Naive thymus-derived CD4-positive, alpha-beta T cell (primary cell): ENCODE measurements at regions not wholly inside any gene's neighbourhood (a gene's known extent, or its start where the extent isn't known, plus 50 kb on each side); places are given as distances from the start of the nearest gene placed in this dataset.

Source experiments
- ATAC-seq: fragments of 150-1000 bp; cut with Tn5 transposase; 2 replicates; pipeline ENCODE4 v1.10.0; 2021; ENCODE audit warnings: mild to moderate bottlenecking, moderate library complexity
- CTCF ChIA-PET: fragments of 350-600 bp; sonication (Branson Sonifier 250); formaldehyde crosslinking; loops from one replicate; lab custom pipeline; 2021; ENCODE audit warnings: antibody characterized with exemption; lab: Charles Lee
- POLR2A ChIA-PET: fragments of 350-600 bp; sonication (Branson Sonifier 250); formaldehyde crosslinking; loops from one replicate; lab custom pipeline; 2021; ENCODE audit warnings: antibody characterized with exemption, inconsistent platforms; lab: Charles Lee
- DNase-seq, 9 donors: peaks; one replicate each; pipeline versions ENCODE4 v3.0.0 to v3.0.0-alpha.2; 2020 to 2022; ENCODE audit warnings: mixed read lengths in 1 of 9
- H3K27ac ChIP-seq: one replicate; pipeline ENCODE4 v1.7.0; 2013; ENCODE audit warnings: mild to moderate bottlenecking, low read depth, low read length, moderate library complexity
- H3K27me3 ChIP-seq, 2 donors: one replicate each; pipeline ENCODE4 v1.7.0; 2013; ENCODE audit warnings: low read length in 2 of 2, mild to moderate bottlenecking in 2 of 2, moderate library complexity in 2 of 2; ENCODE audit not compliant: control insufficient read depth in 2 of 2, insufficient read depth in 2 of 2
- H3K36me3 ChIP-seq, 3 experiments: 1 replicate in 2 of 3; 2 replicates in 1 of 3; pipeline ENCODE4 v1.7.0; 2013; ENCODE audit warnings: low read length in 3 of 3, mild to moderate bottlenecking in 3 of 3, moderate library complexity in 1 of 3; ENCODE audit not compliant: insufficient read depth in 3 of 3, control insufficient read depth in 2 of 3
- H3K4me1 ChIP-seq, 2 donors: one replicate each; pipeline ENCODE4 v1.7.0; 2013; ENCODE audit warnings: low read length in 2 of 2, mild to moderate bottlenecking in 2 of 2, moderate library complexity in 1 of 2; ENCODE audit not compliant: control insufficient read depth in 2 of 2, insufficient read depth in 2 of 2
- H3K4me3 ChIP-seq: 2 replicates; pipeline ENCODE4 v1.7.0; 2013; ENCODE audit warnings: mild to moderate bottlenecking, low read length
- H3K9me3 ChIP-seq, 3 experiments: 1 replicate in 2 of 3; 2 replicates in 1 of 3; pipeline ENCODE4 v1.7.0; 2013; ENCODE audit warnings: low read length in 3 of 3; ENCODE audit not compliant: control insufficient read depth in 2 of 3
- H3K27ac Mint-ChIP-seq, 9 donors: one replicate each; pipeline ENCODE4 v1.8.0; 2020 to 2022; ENCODE audit warnings: mixed read lengths in 9 of 9, mild to moderate bottlenecking in 8 of 9, moderate library complexity in 5 of 9, inconsistent platforms in 2 of 9
- H3K27me3 Mint-ChIP-seq, 5 donors: one replicate each; pipeline ENCODE4 v1.8.0; 2021 to 2022; ENCODE audit warnings: mixed read lengths in 5 of 5, mild to moderate bottlenecking in 1 of 5
- H3K36me3 Mint-ChIP-seq, 5 donors: one replicate each; pipeline ENCODE4 v1.8.0; 2020 to 2022; ENCODE audit warnings: mixed read lengths in 5 of 5, mild to moderate bottlenecking in 3 of 5, inconsistent platforms in 1 of 5
- H3K4me1 Mint-ChIP-seq, 7 donors: one replicate each; pipeline ENCODE4 v1.8.0; 2020 to 2022; ENCODE audit warnings: mixed read lengths in 7 of 7, mild to moderate bottlenecking in 3 of 7, inconsistent platforms in 1 of 7
- H3K4me3 Mint-ChIP-seq, 10 donors: one replicate each; pipeline ENCODE4 v1.8.0; 2020 to 2022; ENCODE audit warnings: mild to moderate bottlenecking in 10 of 10, mixed read lengths in 10 of 10, moderate library complexity in 6 of 10, inconsistent platforms in 2 of 10
- H3K9me3 Mint-ChIP-seq, 11 donors: one replicate each; pipeline ENCODE4 v1.8.0; 2020 to 2022; ENCODE audit warnings: mixed read lengths in 11 of 11, mild to moderate bottlenecking in 4 of 11, inconsistent platforms in 1 of 11, moderate library complexity in 1 of 11
- intact Hi-C, 2 donors: fragments of 100-400 bp; cut with micrococcal nuclease; formaldehyde crosslinking; loops; one replicate each; pipeline ENCODE4 v1.15.1; 2023

DNA sequence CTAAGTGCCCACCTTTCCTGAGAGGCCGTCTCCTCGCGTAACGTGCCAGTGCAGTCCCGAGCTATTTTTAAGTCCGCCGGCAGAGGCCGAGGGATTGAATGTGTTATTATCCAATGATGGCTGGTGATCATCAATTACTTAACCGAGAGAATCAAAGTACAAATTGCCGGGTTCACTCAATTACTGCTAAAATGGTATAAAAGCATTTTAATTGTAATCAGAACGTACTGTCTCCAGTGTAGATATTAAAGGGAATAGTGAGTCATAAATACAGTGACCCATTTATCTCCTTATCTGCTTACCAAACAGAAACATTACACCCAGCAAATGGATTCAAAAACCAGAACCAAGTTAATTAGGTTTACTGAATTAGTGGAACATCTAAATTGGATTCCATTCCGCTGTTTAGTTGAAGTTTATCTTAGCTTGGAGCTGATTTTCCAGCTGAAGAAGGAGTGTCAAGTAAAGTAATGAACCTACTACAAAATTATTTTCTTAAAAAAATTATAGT is 334.9 kb downstream of the BRD1 start:
- DNase-seq: no peak
- Histone ChIP-seq H3K4me1 (no peaks in the 10 kb centered on the region), H3K36me3 (no peaks in the 10 kb centered on the region), H3K27me3 (no peaks in the 10 kb centered on the region), H3K4me3 (no peak overlapping the region), H3K9me3 (no peaks in the 10 kb centered on the region), H3K27ac (no peak overlapping the region)
- Mint-ChIP-seq H3K36me3 (peaks cover 0 to 8% (median 5%) of the 10 kb centered on the region in 5 donors), H3K4me3 (no peak overlapping the region), H3K27ac (no peak overlapping the region), H3K4me1 (peaks cover 0 to 2% (median 0%) of the 10 kb centered on the region in 7 donors), H3K27me3 (no peaks in the 10 kb centered on the region), H3K9me3 (peaks cover 0 to 4% (median 0%) of the 10 kb centered on the region in 11 donors)
- CTCF ChIA-PET: no interaction called here
- ATAC-seq: no peak
- POLR2A ChIA-PET: no interaction called here
- intact Hi-C loops: no loop called here

DNA sequence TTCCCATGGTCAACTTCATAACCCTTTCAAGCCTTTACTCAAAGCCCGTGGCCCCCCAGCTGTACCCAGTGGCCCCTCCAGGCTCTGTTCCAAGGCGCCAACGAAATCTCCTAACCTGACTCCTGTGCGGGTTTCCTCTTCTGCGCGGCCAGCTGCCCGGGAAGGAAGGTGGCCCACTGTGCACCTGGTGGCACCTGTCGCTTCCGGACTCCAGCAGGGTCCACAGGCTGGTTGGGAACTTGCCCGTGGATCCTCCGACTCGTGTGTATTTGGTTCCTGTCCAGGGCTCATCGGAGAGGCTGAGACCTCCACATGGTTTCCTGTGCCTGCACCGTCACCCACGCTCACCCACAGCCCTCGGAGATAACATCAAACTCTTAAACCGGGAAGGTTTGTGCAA is 335.4 kb downstream of the BRD1 start:
- H3K27ac Mint-ChIP-seq: no peak overlapping the region
- ATAC-seq (no peak), DNase-seq (no peak)
- no peaks in the 10 kb centered on the region for H3K9me3 ChIP-seq
- no peak overlapping the region for H3K4me3 Mint-ChIP-seq
- H3K9me3 Mint-ChIP-seq: peaks cover 0 to 4% (median 0%) of the 10 kb centered on the region in 11 donors
- H3K27me3 Mint-ChIP-seq: no peaks in the 10 kb centered on the region
- no peak overlapping the region for H3K27ac ChIP-seq
- intact Hi-C loops: no loop called here
- H3K4me3 ChIP-seq: no peak overlapping the region
- H3K4me1 Mint-ChIP-seq: peaks cover 0 to 5% (median 0%) of the 10 kb centered on the region in 7 donors
- H3K36me3 Mint-ChIP-seq: peaks cover 0 to 12% (median 5%) of the 10 kb centered on the region in 5 donors
- H3K4me1 ChIP-seq: no peaks in the 10 kb centered on the region
- ChIA-PET POLR2A (no interaction called here), CTCF (no interaction called here)
- H3K27me3 ChIP-seq: no peaks in the 10 kb centered on the region
- H3K36me3 ChIP-seq: no peaks in the 10 kb centered on the region

DNA sequence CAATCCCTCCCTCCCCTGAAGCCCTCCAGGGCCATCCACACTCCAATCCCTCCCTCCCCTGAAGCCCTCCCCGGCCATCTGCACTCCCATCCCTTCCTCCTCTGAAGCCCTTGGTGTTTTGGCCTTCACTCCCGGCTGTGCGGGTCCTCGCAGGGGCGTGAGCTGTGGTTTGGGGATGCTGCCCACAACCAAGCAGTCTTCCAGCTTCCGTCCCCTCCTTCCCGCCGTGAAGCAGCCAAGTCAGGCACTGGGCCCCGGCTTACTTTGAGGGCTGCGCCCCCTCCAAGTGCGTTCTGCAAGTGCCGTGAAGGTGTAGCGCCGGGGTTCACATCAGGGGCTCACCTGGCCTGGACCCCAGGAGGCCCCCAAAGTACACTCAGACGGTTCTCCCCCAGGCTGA is 335.9 kb downstream of the BRD1 start:
- POLR2A ChIA-PET: no interaction called here
- Histone ChIP-seq H3K27me3 (no peaks in the 10 kb centered on the region), H3K4me1 (no peaks in the 10 kb centered on the region), H3K36me3 (no peaks in the 10 kb centered on the region), H3K4me3 (no peak overlapping the region), H3K27ac (no peak overlapping the region), H3K9me3 (no peaks in the 10 kb centered on the region)
- intact Hi-C loops: no loop called here
- CTCF ChIA-PET: no interaction called here
- no peak overlapping the region for H3K4me3 Mint-ChIP-seq
- peaks cover 0 to 4% (median 0%) of the 10 kb centered on the region in 11 donors for H3K9me3 Mint-ChIP-seq
- no peak overlapping the region for H3K27ac Mint-ChIP-seq
- DNase-seq: no peak
- H3K4me1 Mint-ChIP-seq: peaks cover 0 to 5% (median 0%) of the 10 kb centered on the region in 7 donors
- peaks cover 0 to 12% (median 5%) of the 10 kb centered on the region in 5 donors for H3K36me3 Mint-ChIP-seq
- no peaks in the 10 kb centered on the region for H3K27me3 Mint-ChIP-seq
- ATAC-seq: no peak

DNA sequence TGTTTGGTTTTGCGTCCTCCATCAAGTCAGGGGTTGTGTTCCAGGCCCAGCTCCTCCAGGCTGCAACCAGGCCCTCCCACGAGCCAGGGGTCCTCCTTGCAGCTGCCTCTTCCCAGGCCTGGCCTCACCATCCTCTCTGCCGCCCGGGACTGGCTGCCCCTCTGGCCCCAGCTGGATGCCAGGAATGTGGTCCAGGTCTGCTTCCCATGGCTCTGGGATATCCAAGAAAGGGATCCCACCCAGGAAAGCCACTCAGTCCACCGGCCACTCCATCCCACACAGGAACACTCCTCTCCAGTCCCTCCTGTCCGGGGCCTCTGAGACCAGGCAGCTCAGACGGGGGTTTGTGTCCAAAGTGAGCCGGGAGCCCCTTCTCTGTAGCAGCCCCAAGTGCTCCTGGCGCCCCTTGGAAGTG is 336.4 kb downstream of the BRD1 start:
- Mint-ChIP-seq H3K27ac (no peak overlapping the region), H3K4me3 (no peak overlapping the region), H3K27me3 (no peaks in the 10 kb centered on the region), H3K36me3 (peaks cover 0 to 12% (median 5%) of the 10 kb centered on the region in 5 donors), H3K9me3 (peaks cover 0 to 2% (median 0%) of the 10 kb centered on the region in 11 donors), H3K4me1 (peaks cover 0 to 5% (median 0%) of the 10 kb centered on the region in 7 donors)
- Histone ChIP-seq H3K27ac (no peak overlapping the region), H3K27me3 (no peaks in the 10 kb centered on the region), H3K9me3 (no peaks in the 10 kb centered on the region), H3K36me3 (no peaks in the 10 kb centered on the region), H3K4me3 (no peak overlapping the region), H3K4me1 (no peaks in the 10 kb centered on the region)
- intact Hi-C loops: no loop called here
- ChIA-PET POLR2A (no interaction called here), CTCF (no interaction called here)
- no peak for DNase-seq
- no peak for ATAC-seq

DNA sequence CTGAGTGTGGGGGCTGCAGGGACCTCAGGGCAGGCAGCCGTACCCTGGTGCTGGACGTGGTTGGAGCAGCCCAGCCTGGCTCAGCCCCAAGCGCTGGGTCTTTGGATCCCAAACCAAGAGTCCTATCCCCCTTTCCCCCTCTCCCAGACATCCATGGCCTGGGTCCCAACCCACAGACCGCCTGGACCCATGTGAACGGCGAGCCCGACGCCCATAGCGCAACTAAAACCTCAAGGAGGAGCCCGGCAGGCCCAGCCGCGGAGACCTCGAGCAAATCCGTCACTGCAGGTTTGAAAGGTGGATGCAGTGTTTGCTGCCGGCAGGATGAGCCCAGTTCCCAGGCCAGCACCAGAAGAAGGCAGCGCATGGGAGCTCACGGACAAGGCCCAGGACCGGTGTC is 337.0 kb downstream of the BRD1 start:
- POLR2A ChIA-PET: no interaction called here
- H3K36me3 Mint-ChIP-seq: peaks cover 0 to 12% (median 5%) of the 10 kb centered on the region in 5 donors

DNA sequence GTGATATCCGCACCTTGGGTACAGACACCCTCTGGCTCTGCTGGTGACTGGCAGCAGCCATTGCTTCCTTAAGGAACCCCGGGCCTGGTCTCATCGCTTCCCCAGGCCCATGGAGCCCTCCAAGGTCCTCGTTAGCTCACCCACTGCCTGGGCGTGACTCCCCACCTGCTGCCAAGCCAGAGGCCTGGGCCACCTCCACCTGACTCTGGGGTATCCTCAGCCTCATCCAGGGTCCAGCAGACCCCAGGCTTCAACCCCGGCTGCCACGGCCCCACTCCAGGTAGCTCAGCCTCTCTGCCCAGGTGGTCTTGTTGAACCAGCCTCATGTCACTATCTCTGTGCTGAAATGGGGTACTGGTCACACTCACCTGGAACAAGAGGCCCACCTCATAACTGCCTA is 337.9 kb downstream of the BRD1 start:
- ATAC-seq (no peak), DNase-seq (no peak)
- intact Hi-C loops: no loop called here

More for the DNA sequence above, 337.0 kb downstream of the BRD1 start:
- no peaks in the 10 kb centered on the region for H3K27me3 ChIP-seq
- no peak for DNase-seq
- ATAC-seq: no peak
- H3K4me1 ChIP-seq: no peaks in the 10 kb centered on the region
- no peak overlapping the region for H3K27ac ChIP-seq
- CTCF ChIA-PET: no interaction called here
- H3K4me3 ChIP-seq: no peak overlapping the region
- no peaks in the 10 kb centered on the region for H3K9me3 ChIP-seq
- H3K27ac Mint-ChIP-seq: no peak overlapping the region
- H3K36me3 ChIP-seq: no peaks in the 10 kb centered on the region
- H3K4me1 Mint-ChIP-seq: peaks cover 0 to 5% (median 0%) of the 10 kb centered on the region in 7 donors
- peaks cover 0 to 1% (median 0%) of the 10 kb centered on the region in 11 donors for H3K9me3 Mint-ChIP-seq
- H3K4me3 Mint-ChIP-seq: no peak overlapping the region
- no peaks in the 10 kb centered on the region for H3K27me3 Mint-ChIP-seq
- intact Hi-C loops: no loop called here

DNA sequence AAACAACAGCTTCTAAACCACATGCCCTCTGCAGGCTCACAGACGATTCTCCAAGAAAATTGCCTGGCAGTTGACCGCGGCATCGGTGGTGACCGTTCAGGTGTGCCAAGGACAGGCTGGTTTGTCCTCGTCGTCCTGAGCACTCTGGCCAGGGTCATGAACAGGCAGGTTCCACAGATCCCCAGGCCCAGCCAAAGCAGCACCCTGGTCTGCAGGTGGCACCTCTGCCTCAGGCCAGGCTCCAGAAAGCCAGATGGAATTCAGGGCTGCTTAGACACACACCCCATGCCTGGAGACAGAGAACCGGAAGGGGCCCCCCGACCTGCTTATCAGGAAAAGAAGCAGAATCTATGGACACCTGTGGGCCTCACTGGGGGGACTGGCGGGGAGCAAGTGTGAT is 338.7 kb downstream of the BRD1 start:
- ATAC-seq: no peak
- Histone ChIP-seq H3K4me1 (no peaks in the 10 kb centered on the region), H3K27me3 (no peaks in the 10 kb centered on the region), H3K9me3 (no peaks in the 10 kb centered on the region), H3K4me3 (no peak overlapping the region), H3K27ac (no peak overlapping the region), H3K36me3 (no peaks in the 10 kb centered on the region)
- H3K4me3 Mint-ChIP-seq: no peak overlapping the region
- DNase-seq: no peak
- H3K36me3 Mint-ChIP-seq: peaks cover 0 to 5% (median 0%) of the 10 kb centered on the region in 5 donors
- H3K9me3 Mint-ChIP-seq: peaks cover 0 to 1% (median 0%) of the 10 kb centered on the region in 11 donors
- intact Hi-C loops: no loop called here
- no peak overlapping the region for H3K27ac Mint-ChIP-seq
- H3K27me3 Mint-ChIP-seq: peaks cover 0 to 5% (median 0%) of the 10 kb centered on the region in 5 donors
- H3K4me1 Mint-ChIP-seq: peaks cover 0 to 5% (median 0%) of the 10 kb centered on the region in 7 donors
- CTCF ChIA-PET: no interaction called here
- POLR2A ChIA-PET: no interaction called here

More for the DNA sequence above, 337.9 kb downstream of the BRD1 start:
- Histone ChIP-seq H3K27ac (no peak overlapping the region), H3K27me3 (no peaks in the 10 kb centered on the region), H3K4me1 (no peaks in the 10 kb centered on the region), H3K36me3 (no peaks in the 10 kb centered on the region), H3K9me3 (no peaks in the 10 kb centered on the region), H3K4me3 (no peak overlapping the region)
- ChIA-PET CTCF (no interaction called here), POLR2A (no interaction called here)
- H3K9me3 Mint-ChIP-seq: peaks cover 0 to 1% (median 0%) of the 10 kb centered on the region in 11 donors
- H3K36me3 Mint-ChIP-seq: peaks cover 0 to 5% (median 0%) of the 10 kb centered on the region in 5 donors
- H3K4me3 Mint-ChIP-seq: no peak overlapping the region
- peaks cover 0 to 5% (median 0%) of the 10 kb centered on the region in 7 donors for H3K4me1 Mint-ChIP-seq
- no peaks in the 10 kb centered on the region for H3K27me3 Mint-ChIP-seq
- no peak overlapping the region for H3K27ac Mint-ChIP-seq
